Activated gamma-delta T cell treated with Interleukin-2 at 50 U/mL for 16 hours (primary cell): ENCODE measurements at regions not wholly inside any gene's neighbourhood (a gene's known extent, or its start where the extent isn't known, plus 50 kb on each side); places are given as distances from the start of the nearest gene placed in this dataset.

Source experiments
- DNase-seq: peaks from one replicate; pipeline ENCODE4 v3.0.0-alpha.2; 2020

GRCh38 chr3:168427156-168427555, 331.4 kb upstream of the GOLIM4 start:
- no peak for DNase-seq

- DNase-seq = no peak
Measured at GRCh38 chr3:168425936-168426595, 330.3 kb upstream of the GOLIM4 start.

- no peak for DNase-seq
Measured at GRCh38 chr3:168424059-168424734, 328.5 kb upstream of the GOLIM4 start.

GRCh38 chr3:168422843-168423242, 327.1 kb upstream of the GOLIM4 start:
- DNase-seq = no peak

GRCh38 chr3:168419091-168419490, 323.4 kb upstream of the GOLIM4 start:
- no peak for DNase-seq

GRCh38 chr3:168417016-168417415, 321.3 kb upstream of the GOLIM4 start:
- no peak for DNase-seq

- DNase-seq = no peak
Measured at GRCh38 chr3:168416446-168416845, 320.7 kb upstream of the GOLIM4 start.

- no peak for DNase-seq
Measured at GRCh38 chr3:168414149-168414548, 318.4 kb upstream of the GOLIM4 start.

GRCh38 chr3:168407381-168407780, 311.7 kb upstream of the GOLIM4 start:
- no peak for DNase-seq

- DNase-seq = no peak
Measured at GRCh38 chr3:168405288-168405687, 309.6 kb upstream of the GOLIM4 start.

GRCh38 chr3:168398371-168399025, 302.8 kb upstream of the GOLIM4 start:
- no peak for DNase-seq

- no peak for DNase-seq
Measured at GRCh38 chr3:168396861-168397260, 301.1 kb upstream of the GOLIM4 start.

GRCh38 chr3:168395551-168395950, 299.8 kb upstream of the GOLIM4 start:
- DNase-seq = no peak

- DNase-seq = no peak
Measured at GRCh38 chr3:168394439-168394838, 298.7 kb upstream of the GOLIM4 start.

- DNase-seq = no peak
Measured at GRCh38 chr3:168386301-168386700, 290.6 kb upstream of the GOLIM4 start.

GRCh38 chr3:168384990-168385389, 289.3 kb upstream of the GOLIM4 start:
- no peak for DNase-seq

GRCh38 chr3:168383573-168383972, 287.8 kb upstream of the GOLIM4 start:
- no peak for DNase-seq

- DNase-seq = no peak
Measured at GRCh38 chr3:168371846-168372245, 276.1 kb upstream of the GOLIM4 start.

- no peak for DNase-seq
Measured at GRCh38 chr3:168364967-168365366, 269.2 kb upstream of the GOLIM4 start.

GRCh38 chr3:168362661-168363247, 267.0 kb upstream of the GOLIM4 start:
- DNase-seq = no peak

GRCh38 chr3:168362156-168362555, 266.4 kb upstream of the GOLIM4 start:
- DNase-seq = no peak

- no peak for DNase-seq
Measured at GRCh38 chr3:168360993-168361392, 265.3 kb upstream of the GOLIM4 start.

GRCh38 chr3:168342946-168343850, 247.5 kb upstream of the GOLIM4 start:
- DNase-seq = no peak
